ENCODE measurements at regions not wholly inside any gene's neighbourhood (a gene's known extent, or its start where the extent isn't known, plus 50 kb on each side); places are given as distances from the start of the nearest gene placed in this dataset.

DNA sequence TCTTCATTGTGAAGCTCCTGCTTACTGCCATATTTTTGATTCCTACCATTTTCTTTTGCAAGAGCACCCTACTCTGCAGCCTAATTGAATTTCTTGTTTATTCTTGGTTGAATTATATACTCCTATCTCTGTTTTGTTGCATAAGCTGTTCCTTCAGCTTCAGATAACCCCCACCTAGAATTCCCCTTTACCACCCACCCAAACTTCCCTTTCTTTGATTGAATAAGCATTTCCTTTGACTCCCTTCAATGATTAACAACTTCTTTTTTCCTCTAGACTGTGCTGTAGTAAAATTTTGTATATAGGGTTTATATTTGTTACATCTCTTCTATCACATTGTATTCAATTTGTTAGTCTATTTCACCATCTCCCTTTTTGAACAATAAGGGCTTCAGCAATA is 168.1 kb downstream of the GPR37 start:
- TF ChIP-seq, protein P1, sequence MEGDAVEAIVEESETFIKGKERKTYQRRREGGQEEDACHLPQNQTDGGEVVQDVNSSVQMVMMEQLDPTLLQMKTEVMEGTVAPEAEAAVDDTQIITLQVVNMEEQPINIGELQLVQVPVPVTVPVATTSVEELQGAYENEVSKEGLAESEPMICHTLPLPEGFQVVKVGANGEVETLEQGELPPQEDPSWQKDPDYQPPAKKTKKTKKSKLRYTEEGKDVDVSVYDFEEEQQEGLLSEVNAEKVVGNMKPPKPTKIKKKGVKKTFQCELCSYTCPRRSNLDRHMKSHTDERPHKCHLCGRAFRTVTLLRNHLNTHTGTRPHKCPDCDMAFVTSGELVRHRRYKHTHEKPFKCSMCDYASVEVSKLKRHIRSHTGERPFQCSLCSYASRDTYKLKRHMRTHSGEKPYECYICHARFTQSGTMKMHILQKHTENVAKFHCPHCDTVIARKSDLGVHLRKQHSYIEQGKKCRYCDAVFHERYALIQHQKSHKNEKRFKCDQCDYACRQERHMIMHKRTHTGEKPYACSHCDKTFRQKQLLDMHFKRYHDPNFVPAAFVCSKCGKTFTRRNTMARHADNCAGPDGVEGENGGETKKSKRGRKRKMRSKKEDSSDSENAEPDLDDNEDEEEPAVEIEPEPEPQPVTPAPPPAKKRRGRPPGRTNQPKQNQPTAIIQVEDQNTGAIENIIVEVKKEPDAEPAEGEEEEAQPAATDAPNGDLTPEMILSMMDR (IDR thresholded peaks at IDR 0.05): no peak
- no peak for TF ChIP-seq POLR2A (IDR thresholded peaks at IDR 0.05)

Data from lower leg skin (tissue), 3 donors.